GM12878 (cell line): ENCODE measurements at regions not wholly inside any gene's neighbourhood (a gene's known extent, or its start where the extent isn't known, plus 50 kb on each side); places are given as distances from the start of the nearest gene placed in this dataset.

ENCODE experiments used
- ATAC-seq: fragments of 200-7000 bp; cut with Tn5 transposase; 3 replicates; pipeline ENCODE4 v1.9.1; 2020; ENCODE audit warnings: mild to moderate bottlenecking, moderate library complexity
- BruUV-seq: library from RNA; stranded (reverse); fragments of 400-500 nt; replicated peaks from 2 replicates; lab custom pipeline; 2021; lab: Mats Ljungman, UMichigan
- CTCF ChIA-PET: fragments of 300-600 bp; sonication (Branson Sonifier 250); formaldehyde crosslinking; extraction: SDS; loops from one replicate; lab custom pipeline; 2021; ENCODE audit warnings: inconsistent platforms; lab: Yijun Ruan, JAX
- POLR2A ChIA-PET: fragments of 350-600 bp; formaldehyde crosslinking; extraction: SDS; loops from one replicate; lab custom pipeline; 2021; ENCODE audit warnings: inconsistent platforms; lab: Charles Lee
- RAD21 ChIA-PET: fragments of 300-600 bp; sonication (Branson Sonifier 250); formaldehyde crosslinking; loops from one replicate; lab custom pipeline; 2023; ENCODE audit warnings: antibody characterized with exemption; ENCODE audit not compliant: unreplicated experiment; lab: Charles Lee
- SMC1A ChIA-PET: fragments of 300-600 bp; sonication (Branson Sonifier 250); formaldehyde crosslinking; loops from one replicate; lab custom pipeline; 2023; ENCODE audit not compliant: unreplicated experiment, uncharacterized antibody; lab: Charles Lee
- DNase-seq: peaks from one replicate; pipeline ENCODE4 v3.0.0-alpha.2; 2011; ENCODE audit warnings: low read depth, low spot score
- FAIRE-seq: peaks from 3 replicates; lab custom pipeline; 2011; peaks lifted over from hg19 to GRCh38; lab: Jason Lieb, UNC
- H2AFZ ChIP-seq: 2 replicates; pipeline ENCODE4 v1.6.0; 2011; ENCODE audit warnings: low read depth, low read length, control low read depth; ENCODE audit not compliant: control insufficient read depth
- H3K27ac ChIP-seq: 2 replicates; pipeline ENCODE4 v1.5.1; 2011; ENCODE audit warnings: control low read depth; ENCODE audit not compliant: control insufficient read depth, insufficient read depth
- H3K27me3 ChIP-seq, 2 experiments: replicated peaks in 1 of 2; 2 replicates each; pipeline versions ENCODE4 v1.6.0 to v1.6.1; 2011; ENCODE audit warnings: low read length in 1 of 2; ENCODE audit not compliant: control insufficient read depth in 2 of 2, insufficient read depth in 2 of 2
- H3K36me3 ChIP-seq, 2 experiments: 2 replicates each; pipeline ENCODE4 v1.5.1; 2011; ENCODE audit warnings: low read length in 1 of 2; ENCODE audit not compliant: control insufficient read depth in 2 of 2, insufficient read depth in 2 of 2
- H3K4me1 ChIP-seq: 2 replicates; pipeline ENCODE4 v1.6.1; 2011; ENCODE audit warnings: mild to moderate bottlenecking, low read length, moderate library complexity, mixed read lengths; ENCODE audit not compliant: control insufficient read depth, insufficient read depth
- H3K4me2 ChIP-seq: 2 replicates; pipeline ENCODE4 v1.6.0; 2011; ENCODE audit warnings: control low read depth; ENCODE audit not compliant: control insufficient read depth, insufficient read depth
- H3K4me3 ChIP-seq: fragments of 200-600 bp; sonication (generic); 2 replicates; pipeline ENCODE4 v1.5.1; 2016
- H3K79me2 ChIP-seq: 2 replicates; pipeline ENCODE4 v1.6.0; 2011; ENCODE audit warnings: low read length; ENCODE audit not compliant: control insufficient read depth, insufficient read depth
- H3K9ac ChIP-seq: 2 replicates; pipeline ENCODE4 v1.8.0; 2011; ENCODE audit warnings: low read length, control low read depth, mixed read lengths; ENCODE audit not compliant: control insufficient read depth, insufficient read depth
- H3K9me3 ChIP-seq: replicated peaks from 3 replicates; pipeline ENCODE4 v1.5.1; 2011; ENCODE audit warnings: mild to moderate bottlenecking, low read length; ENCODE audit not compliant: control insufficient read depth, insufficient read depth
- H4K20me1 ChIP-seq: 2 replicates; pipeline ENCODE4 v1.6.0; 2011; ENCODE audit not compliant: control insufficient read depth, insufficient read depth
- ATF7 ChIP-seq: fragments of 450-650 bp; IDR thresholded peaks from 2 replicates; pipeline ENCODE4 v1.6.1; 2016; ENCODE audit warnings: low read depth, mild to moderate bottlenecking
- FOXM1 ChIP-seq: IDR thresholded peaks from 2 replicates; pipeline ENCODE4 v1.6.1; 2012; ENCODE audit warnings: low read depth, mild to moderate bottlenecking, inconsistent platforms, low read length, moderate library complexity
- IKZF2 ChIP-seq, 2 experiments: fragments of 450-650 bp; IDR thresholded peaks; 2 replicates each; pipeline ENCODE4 v1.6.1; 2017; ENCODE audit warnings: mild to moderate bottlenecking in 2 of 2, moderate library complexity in 2 of 2
- MYB ChIP-seq: fragments of 150-350 bp; IDR thresholded peaks from 2 replicates; pipeline ENCODE4 v1.6.1; 2014; ENCODE audit warnings: mild to moderate bottlenecking, low read depth, low read length, borderline replicate concordance
- POLR2AphosphoS5 ChIP-seq: IDR thresholded peaks from 2 replicates; pipeline ENCODE4 v1.6.1; 2011; ENCODE audit warnings: mild to moderate bottlenecking, low read length, inconsistent platforms
- RAD51 ChIP-seq: fragments of 450-650 bp; IDR thresholded peaks from 2 replicates; pipeline ENCODE4 v1.6.1; 2016; ENCODE audit warnings: moderate library complexity, mild to moderate bottlenecking, inconsistent platforms
- WGBS: methylation state at CpG from one replicate; pipeline ENCODE4 v1.1.6; 2016; ENCODE audit warnings: low lambda C conversion rate; ENCODE audit not compliant: insufficient replicate concordance, insufficient coverage; ENCODE audit errors: missing lambda C conversion rate; 5-methylcytosine and 5-hydroxymethylcytosine counted together
- in situ Hi-C: fragments of 300-500 bp; cut with MboI; formaldehyde crosslinking; loops from 9 replicates; pipeline ENCODE4 v1.14.3; 2018; ENCODE audit warnings: mixed read lengths
- intact Hi-C: fragments of 100-400 bp; cut with micrococcal nuclease; formaldehyde crosslinking; loops from one replicate; pipeline ENCODE4 v1.14.2; 2022; ENCODE audit not compliant: unreplicated experiment
- TF ChIP-seq, protein P1 (sequence below): IDR thresholded peaks from 2 replicates; pipeline ENCODE4 v1.6.1; 2011; ENCODE audit warnings: borderline replicate concordance, low read depth, mild to moderate bottlenecking, moderate library complexity, low read length; ENCODE audit not compliant: insufficient read depth, poor library complexity, severe bottlenecking
- TF ChIP-seq, protein P2 (sequence below): fragments of 150-350 bp; IDR thresholded peaks from 2 replicates; pipeline ENCODE4 v1.6.1; 2016; ENCODE audit warnings: low read depth, low read length

DNA sequence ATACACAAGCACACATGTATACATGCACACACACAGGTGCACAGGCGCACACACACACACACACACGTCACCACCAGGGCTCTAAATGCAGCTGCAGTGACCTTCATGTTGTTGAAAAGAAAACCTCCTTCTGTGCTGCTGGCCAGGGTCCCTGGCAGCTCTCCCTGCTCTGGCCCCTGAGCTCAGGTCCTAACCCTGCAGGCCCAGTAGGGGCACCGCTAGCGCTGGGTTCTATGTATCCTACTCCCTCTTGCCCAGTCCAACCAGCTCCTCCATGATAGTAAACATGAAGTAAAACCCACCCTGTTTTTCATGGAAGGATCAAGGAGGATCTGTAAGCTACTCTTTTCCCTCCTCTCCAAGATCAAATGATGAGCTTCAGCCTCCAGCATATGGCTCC lies 172.8 kb downstream of the RBFOX3 start:
- no peak for FAIRE-seq
- CTCF ChIA-PET = no interaction called here
- RAD21 ChIA-PET = no interaction called here
- no peak for ATAC-seq
- peaks cover 0 to 1% of the 10 kb centered on the region in 2 experiments; a peak in 3 of 4 replicates for H3K27me3 ChIP-seq
- H3K27ac ChIP-seq = no peak overlapping the region
- in situ Hi-C loops (no loop called here), intact Hi-C loops (no loop called here)
- no peak overlapping the region for H3K4me2 ChIP-seq
- no peak overlapping the region for H3K4me3 ChIP-seq
- no TSS peak for BruUV-seq
- no peak overlapping the region for H2AFZ ChIP-seq
- POLR2A ChIA-PET = no interaction called here
- no peak for TF ChIP-seq ATF7
- no peak for TF ChIP-seq RAD51
- TF ChIP-seq MYB = no peak
- no peak for TF ChIP-seq FOXM1
- TF ChIP-seq POLR2AphosphoS5 = no peak
- TF ChIP-seq, protein P1, sequence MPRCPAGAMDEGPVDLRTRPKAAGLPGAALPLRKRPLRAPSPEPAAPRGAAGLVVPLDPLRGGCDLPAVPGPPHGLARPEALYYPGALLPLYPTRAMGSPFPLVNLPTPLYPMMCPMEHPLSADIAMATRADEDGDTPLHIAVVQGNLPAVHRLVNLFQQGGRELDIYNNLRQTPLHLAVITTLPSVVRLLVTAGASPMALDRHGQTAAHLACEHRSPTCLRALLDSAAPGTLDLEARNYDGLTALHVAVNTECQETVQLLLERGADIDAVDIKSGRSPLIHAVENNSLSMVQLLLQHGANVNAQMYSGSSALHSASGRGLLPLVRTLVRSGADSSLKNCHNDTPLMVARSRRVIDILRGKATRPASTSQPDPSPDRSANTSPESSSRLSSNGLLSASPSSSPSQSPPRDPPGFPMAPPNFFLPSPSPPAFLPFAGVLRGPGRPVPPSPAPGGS = no peak
- TF ChIP-seq IKZF2 (IDR thresholded peaks at IDR 0.05) = no peak
- TF ChIP-seq, protein P2, sequence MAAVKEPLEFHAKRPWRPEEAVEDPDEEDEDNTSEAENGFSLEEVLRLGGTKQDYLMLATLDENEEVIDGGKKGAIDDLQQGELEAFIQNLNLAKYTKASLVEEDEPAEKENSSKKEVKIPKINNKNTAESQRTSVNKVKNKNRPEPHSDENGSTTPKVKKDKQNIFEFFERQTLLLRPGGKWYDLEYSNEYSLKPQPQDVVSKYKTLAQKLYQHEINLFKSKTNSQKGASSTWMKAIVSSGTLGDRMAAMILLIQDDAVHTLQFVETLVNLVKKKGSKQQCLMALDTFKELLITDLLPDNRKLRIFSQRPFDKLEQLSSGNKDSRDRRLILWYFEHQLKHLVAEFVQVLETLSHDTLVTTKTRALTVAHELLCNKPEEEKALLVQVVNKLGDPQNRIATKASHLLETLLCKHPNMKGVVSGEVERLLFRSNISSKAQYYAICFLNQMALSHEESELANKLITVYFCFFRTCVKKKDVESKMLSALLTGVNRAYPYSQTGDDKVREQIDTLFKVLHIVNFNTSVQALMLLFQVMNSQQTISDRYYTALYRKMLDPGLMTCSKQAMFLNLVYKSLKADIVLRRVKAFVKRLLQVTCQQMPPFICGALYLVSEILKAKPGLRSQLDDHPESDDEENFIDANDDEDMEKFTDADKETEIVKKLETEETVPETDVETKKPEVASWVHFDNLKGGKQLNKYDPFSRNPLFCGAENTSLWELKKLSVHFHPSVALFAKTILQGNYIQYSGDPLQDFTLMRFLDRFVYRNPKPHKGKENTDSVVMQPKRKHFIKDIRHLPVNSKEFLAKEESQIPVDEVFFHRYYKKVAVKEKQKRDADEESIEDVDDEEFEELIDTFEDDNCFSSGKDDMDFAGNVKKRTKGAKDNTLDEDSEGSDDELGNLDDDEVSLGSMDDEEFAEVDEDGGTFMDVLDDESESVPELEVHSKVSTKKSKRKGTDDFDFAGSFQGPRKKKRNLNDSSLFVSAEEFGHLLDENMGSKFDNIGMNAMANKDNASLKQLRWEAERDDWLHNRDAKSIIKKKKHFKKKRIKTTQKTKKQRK = no peak
- 13% methylated on average over 4 of the region's 4 CpGs for WGBS
- no peaks in the 10 kb centered on the region for H4K20me1 ChIP-seq
- SMC1A ChIA-PET = no interaction called here
- no peak for DNase-seq
- H3K9me3 ChIP-seq = no peaks in the 10 kb centered on the region
- H3K36me3 ChIP-seq = no peaks in the 10 kb centered on the region
- H3K79me2 ChIP-seq = no peaks in the 10 kb centered on the region
- no peak overlapping the region for H3K9ac ChIP-seq
- no peaks in the 10 kb centered on the region for H3K4me1 ChIP-seq
